IMR-90 (cell line): ENCODE measurements at regions not wholly inside any gene's neighbourhood (a gene's known extent, or its start where the extent isn't known, plus 50 kb on each side); places are given as distances from the start of the nearest gene placed in this dataset.

ENCODE experiments used
- ATAC-seq: fragments of 200-7000 bp; cut with Tn5 transposase; 2 replicates; pipeline ENCODE4 v1.9.1; 2020; ENCODE audit warnings: low read depth, mild to moderate bottlenecking, moderate library complexity
- BruUV-seq: library from RNA; stranded (reverse); fragments of 400-500 nt; replicated peaks from 2 replicates; lab custom pipeline; 2021; lab: Mats Ljungman, UMichigan
- CTCF ChIA-PET: fragments of 300-600 bp; formaldehyde crosslinking; extraction: SDS; loops from one replicate; lab custom pipeline; 2021; ENCODE audit warnings: antibody characterized with exemption; lab: Yijun Ruan, JAX
- POLR2A ChIA-PET: fragments of 300-600 bp; sonication (Branson Sonifier 250); formaldehyde crosslinking; loops from one replicate; lab custom pipeline; 2022; ENCODE audit warnings: antibody characterized with exemption; ENCODE audit not compliant: unreplicated experiment; lab: Charles Lee
- DNase-seq: peaks from one replicate; pipeline ENCODE4 v3.0.0; 2013
- H2AFZ ChIP-seq: replicated peaks from 2 replicates; pipeline ENCODE3; 2013; ENCODE audit warnings: low read length, mild to moderate bottlenecking; ENCODE audit not compliant: poor library complexity
- H2AK5ac ChIP-seq: 2 replicates; pipeline ENCODE4 v1.6.1; 2013; ENCODE audit warnings: low read depth, low read length, inconsistent platforms
- H2AK9ac ChIP-seq: replicated peaks from 2 replicates; pipeline ENCODE3; 2013; ENCODE audit warnings: mild to moderate bottlenecking, low read depth, low read length, moderate library complexity; ENCODE audit not compliant: poor library complexity
- H2BK120ac ChIP-seq: 2 replicates; pipeline ENCODE4 v1.6.1; 2013; ENCODE audit warnings: low read depth, low read length, inconsistent platforms
- H2BK15ac ChIP-seq: 3 replicates; pipeline ENCODE4 v1.6.1; 2013; ENCODE audit warnings: low read depth, low read length, inconsistent platforms
- H2BK20ac ChIP-seq: 2 replicates; pipeline ENCODE4 v1.6.1; 2013; ENCODE audit warnings: low read depth, mild to moderate bottlenecking, inconsistent platforms, low read length, moderate library complexity
- H2BK5ac ChIP-seq: 2 replicates; pipeline ENCODE4 v1.6.1; 2013; ENCODE audit warnings: mild to moderate bottlenecking, low read depth, low read length, inconsistent platforms; ENCODE audit not compliant: poor library complexity, severe bottlenecking
- H3K14ac ChIP-seq: replicated peaks from 2 replicates; pipeline ENCODE4 v1.6.1; 2013; ENCODE audit warnings: low read depth, low read length, inconsistent platforms
- H3K18ac ChIP-seq: 2 replicates; pipeline ENCODE4 v1.6.1; 2013; ENCODE audit warnings: low read depth, low read length, control low read depth
- H3K23ac ChIP-seq: 2 replicates; pipeline ENCODE4 v1.6.1; 2013; ENCODE audit warnings: low read depth, low read length, inconsistent platforms
- H3K27ac ChIP-seq: 2 replicates; pipeline ENCODE4 v1.5.1; 2013; ENCODE audit warnings: mild to moderate bottlenecking, control low read depth, low read length; ENCODE audit not compliant: insufficient read depth
- H3K27me3 ChIP-seq: 2 replicates; pipeline ENCODE4 v1.6.1; 2013; ENCODE audit warnings: low read length; ENCODE audit not compliant: control insufficient read depth, insufficient read depth
- H3K36me3 ChIP-seq: 2 replicates; pipeline ENCODE4 v1.6.1; 2013; ENCODE audit warnings: low read length, mixed read lengths; ENCODE audit not compliant: control insufficient read depth, insufficient read depth
- H3K4ac ChIP-seq: 2 replicates; pipeline ENCODE4 v1.6.1; 2013; ENCODE audit warnings: low read depth, low read length, inconsistent platforms
- H3K4me1 ChIP-seq: 2 replicates; pipeline ENCODE4 v1.6.1; 2013; ENCODE audit warnings: low read length, mixed read lengths; ENCODE audit not compliant: control insufficient read depth, insufficient read depth
- H3K4me2 ChIP-seq: 2 replicates; pipeline ENCODE4 v1.6.1; 2013; ENCODE audit warnings: low read depth, mild to moderate bottlenecking, control low read depth, low read length, moderate library complexity
- H3K4me3 ChIP-seq: 2 replicates; pipeline ENCODE4 v1.5.1; 2013; ENCODE audit warnings: low read depth, mild to moderate bottlenecking, control low read depth, low read length, moderate library complexity; ENCODE audit not compliant: insufficient read depth
- H3K56ac ChIP-seq: 2 replicates; pipeline ENCODE4 v1.6.1; 2013; ENCODE audit warnings: low read length, inconsistent platforms; ENCODE audit not compliant: insufficient read depth; ENCODE audit errors: extremely low read depth
- H3K79me1 ChIP-seq, 2 experiments: 2 replicates each; pipeline ENCODE4 v1.6.1; 2013; ENCODE audit warnings: low read length in 2 of 2, inconsistent platforms in 1 of 2, low read depth in 1 of 2
- H3K9ac ChIP-seq: 2 replicates; pipeline ENCODE4 v1.6.1; 2013; ENCODE audit warnings: low read depth, low read length, control low read depth
- H3K9me1 ChIP-seq: 2 replicates; pipeline ENCODE4 v1.6.1; 2013; ENCODE audit warnings: low read length, inconsistent platforms; ENCODE audit not compliant: insufficient read depth
- H3K9me3 ChIP-seq: 2 replicates; pipeline ENCODE4 v1.6.1; 2013; ENCODE audit warnings: low read length; ENCODE audit not compliant: control insufficient read depth, insufficient read depth
- H4K20me1 ChIP-seq: 2 replicates; pipeline ENCODE4 v1.6.1; 2013; ENCODE audit warnings: low read length, inconsistent platforms; ENCODE audit not compliant: insufficient read depth
- H4K5ac ChIP-seq: 2 replicates; pipeline ENCODE4 v1.6.1; 2013; ENCODE audit warnings: mild to moderate bottlenecking, low read depth, low read length, control low read depth
- H4K8ac ChIP-seq, 2 experiments: 2 replicates each; pipeline ENCODE4 v1.6.1; 2013; ENCODE audit warnings: low read depth in 2 of 2, low read length in 2 of 2, control low read depth in 1 of 2, inconsistent platforms in 1 of 2
- H4K91ac ChIP-seq: 2 replicates; pipeline ENCODE4 v1.6.1; 2013; ENCODE audit warnings: low read depth, low read length, inconsistent platforms; ENCODE audit not compliant: insufficient read depth
- BHLHE40 ChIP-seq: fragments of 150-350 bp; IDR thresholded peaks from 2 replicates; pipeline ENCODE4 v1.6.1; 2016; ENCODE audit warnings: mild to moderate bottlenecking, low read depth, low read length
- CEBPB ChIP-seq: IDR thresholded peaks from 2 replicates; pipeline ENCODE4 v1.6.1; 2012; ENCODE audit warnings: low read depth, low read length, improper control_type of control experiment
- CHD1 ChIP-seq: IDR thresholded peaks from 2 replicates; pipeline ENCODE4 v1.6.1; 2012; ENCODE audit warnings: low read depth, low read length, improper control_type of control experiment
- CTCF ChIP-seq: conservative IDR thresholded peaks from 2 replicates; pipeline ENCODE4 v1.5.1; 2012; ENCODE audit warnings: mild to moderate bottlenecking, low read depth, low read length, improper control_type of control experiment
- ELK1 ChIP-seq: fragments of 150-350 bp; IDR thresholded peaks from 2 replicates; pipeline ENCODE4 v1.6.1; 2016; ENCODE audit warnings: low read depth, mild to moderate bottlenecking, low read length, moderate library complexity, borderline replicate concordance
- FOS ChIP-seq: fragments of 150-350 bp; IDR thresholded peaks from 2 replicates; pipeline ENCODE4 v1.6.1; 2016; ENCODE audit warnings: low read depth, low read length
- MAFK ChIP-seq: IDR thresholded peaks from 2 replicates; pipeline ENCODE4 v1.6.1; 2012; ENCODE audit warnings: low read depth, low read length, improper control_type of control experiment
- MAZ ChIP-seq: IDR thresholded peaks from 2 replicates; pipeline ENCODE4 v1.6.1; 2012; ENCODE audit warnings: low read depth, mild to moderate bottlenecking, low read length, improper control_type of control experiment, moderate library complexity, borderline replicate concordance
- MXI1 ChIP-seq: IDR thresholded peaks from 2 replicates; pipeline ENCODE4 v1.6.1; 2012; ENCODE audit warnings: low read depth, mild to moderate bottlenecking, low read length, moderate library complexity, borderline replicate concordance
- NFE2L2 ChIP-seq: fragments of 150-350 bp; IDR thresholded peaks from 2 replicates; pipeline ENCODE4 v1.6.1; 2016; ENCODE audit warnings: low read depth, mild to moderate bottlenecking, low read length
- RAD21 ChIP-seq: IDR thresholded peaks from 2 replicates; pipeline ENCODE4 v1.6.1; 2012; ENCODE audit warnings: low read length, improper control_type of control experiment
- RCOR1 ChIP-seq: IDR thresholded peaks from 2 replicates; pipeline ENCODE4 v1.6.1; 2012; ENCODE audit warnings: mild to moderate bottlenecking, low read length, improper control_type of control experiment; ENCODE audit not compliant: insufficient replicate concordance
- SMC3 ChIP-seq: fragments of 150-350 bp; IDR thresholded peaks from 2 replicates; pipeline ENCODE4 v1.6.1; 2016; ENCODE audit warnings: low read depth, mild to moderate bottlenecking, antibody characterized with exemption, low read length, moderate library complexity
- USF2 ChIP-seq: fragments of 150-350 bp; IDR thresholded peaks from 2 replicates; pipeline ENCODE4 v1.6.1; 2017; ENCODE audit warnings: mild to moderate bottlenecking, antibody characterized with exemption, low read length, low read depth
- WGBS, 2 experiments: methylation state at CpG; one replicate each; pipeline versions ENCODE4 v1.1.5 to v1.1.7; 2013; ENCODE audit warnings: missing lambda C conversion rate in 2 of 2; ENCODE audit not compliant: insufficient read length in 1 of 2; ENCODE audit errors: extremely low coverage in 2 of 2; 5-methylcytosine and 5-hydroxymethylcytosine counted together
- dilution Hi-C: fragments of 300-500 bp; cut with HindIII; formaldehyde crosslinking; loops from one replicate; pipeline ENCODE4 v1.14.3; 2018; ENCODE audit warnings: low sequenced_read_pairs; ENCODE audit not compliant: unreplicated experiment
- in situ Hi-C: fragments of 300-500 bp; cut with MboI; formaldehyde crosslinking; loops from 3 replicates; pipeline ENCODE4 v1.14.3; 2019; ENCODE audit warnings: low sequenced_read_pairs, inconsistent platforms, mixed read lengths
- intact Hi-C: fragments of 100-400 bp; cut with micrococcal nuclease; formaldehyde crosslinking; loops from 2 replicates; pipeline ENCODE4 v1.10.0; 2022

- no CpG with 5 or more reads among the region's 11 CpGs for WGBS, 2 experiments
- intact Hi-C loops = no loop called here
- H3K4me1 ChIP-seq = peaks cover 14% of the 10 kb centered on the region
These were observed 221.0 kb upstream of the FOXF1 start for GRCh38 chr16:86289304-86289703.

More at GRCh38 chr16:86289304-86289703, 221.0 kb upstream of the FOXF1 start:
- ATAC-seq (no peak), DNase-seq (no peak)
- dilution Hi-C loops = no loop called here
- Histone ChIP-seq H4K20me1 (no peaks in the 10 kb centered on the region), H3K27me3 (peaks cover 6% of the 10 kb centered on the region), H2BK15ac (no peak overlapping the region; the same call in 2 of the 3 replicates), H3K56ac (no peak overlapping the region), H3K9me1 (peaks cover 10% of the 10 kb centered on the region), H3K79me1 (peaks cover 5 to 16% of the 10 kb centered on the region in 2 experiments; a peak in 3 of 4 replicates), H3K4ac (0 out of 2 replicates have a peak overlapping the region, but pooled peaks have one; percentile 0), H3K9me3 (no peaks in the 10 kb centered on the region), H2BK120ac (no peak overlapping the region), H2BK20ac (no peak overlapping the region), H3K14ac (no peak overlapping the region), H3K4me2 (no peak overlapping the region), H3K27ac (no peak overlapping the region), H2AK5ac (0 out of 2 replicates have a peak overlapping the region, but pooled peaks have one; percentile 1), H4K91ac (peak overlapping the region; percentile 76; the same call in 1 of the 2 replicates), H4K5ac (no peak overlapping the region), H3K4me3 (no peak overlapping the region), H3K18ac (no peak overlapping the region), H2BK5ac (no peak overlapping the region), H4K8ac (0 out of 4 replicates have a peak overlapping the region, but pooled peaks of 1 of the 2 experiments have one; percentile 20), H3K36me3 (no peaks in the 10 kb centered on the region), H2AFZ (no peak overlapping the region), H3K9ac (no peak overlapping the region), H3K23ac (no peak overlapping the region), H2AK9ac (no peak overlapping the region)
- no peak for TF ChIP-seq CHD1
- no peak for TF ChIP-seq RCOR1
- no peak for TF ChIP-seq NFE2L2
- TF ChIP-seq USF2 = no peak
- no peak for TF ChIP-seq ELK1
- no peak for TF ChIP-seq FOS
- no peak for TF ChIP-seq BHLHE40
- TF ChIP-seq CEBPB = no peak
- no peak for TF ChIP-seq RAD21
- TF ChIP-seq MXI1 = no peak
- no peak for TF ChIP-seq MAZ
- no peak for TF ChIP-seq SMC3
- no peak for TF ChIP-seq MAFK
- TF ChIP-seq CTCF = no peak
- in situ Hi-C loops = no loop called here
- no TSS peak for BruUV-seq
- ChIA-PET POLR2A (no interaction called here), CTCF (no interaction called here)
